ENCODE measurements at regions not wholly inside any gene's neighbourhood (a gene's known extent, or its start where the extent isn't known, plus 50 kb on each side); places are given as distances from the start of the nearest gene placed in this dataset.

DNA sequence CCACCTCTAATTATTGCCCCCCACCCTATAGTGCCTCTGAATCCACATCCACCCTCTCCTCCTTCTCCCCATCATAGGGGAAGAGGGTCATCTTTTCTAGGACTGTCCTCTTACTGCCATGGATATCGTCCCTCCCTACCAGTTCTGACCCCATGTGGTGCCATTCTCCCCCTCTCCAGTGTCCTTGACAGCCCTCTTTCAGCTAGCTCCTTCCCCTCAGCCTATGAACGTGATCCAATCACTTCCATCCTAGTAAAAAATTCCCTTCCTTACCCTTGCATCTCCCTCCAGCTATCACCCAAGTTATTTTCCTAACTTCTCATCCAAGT is 172.7 kb downstream of the RRAGC start:
- Histone ChIP-seq H3K9me3 (ENCODE audit: control insufficient read depth, insufficient read depth, low read length) (no peaks in the 10 kb centered on the region), H3K4me1 (ENCODE audit: control insufficient read depth, insufficient read depth, low read length) (no peaks in the 10 kb centered on the region), H3K27ac (ENCODE audit: low read depth, low read length) (no peak overlapping the region), H3K4me3 (ENCODE audit: low read depth, low read length) (no peak overlapping the region), H3K27me3 (ENCODE audit: control insufficient read depth, insufficient read depth, low read length) (no peaks in the 10 kb centered on the region), H3K36me3 (ENCODE audit: control insufficient read depth, insufficient read depth, low read length) (no peaks in the 10 kb centered on the region), H3K9ac (ENCODE audit: low read depth, low read length) (no peak overlapping the region)

DNA sequence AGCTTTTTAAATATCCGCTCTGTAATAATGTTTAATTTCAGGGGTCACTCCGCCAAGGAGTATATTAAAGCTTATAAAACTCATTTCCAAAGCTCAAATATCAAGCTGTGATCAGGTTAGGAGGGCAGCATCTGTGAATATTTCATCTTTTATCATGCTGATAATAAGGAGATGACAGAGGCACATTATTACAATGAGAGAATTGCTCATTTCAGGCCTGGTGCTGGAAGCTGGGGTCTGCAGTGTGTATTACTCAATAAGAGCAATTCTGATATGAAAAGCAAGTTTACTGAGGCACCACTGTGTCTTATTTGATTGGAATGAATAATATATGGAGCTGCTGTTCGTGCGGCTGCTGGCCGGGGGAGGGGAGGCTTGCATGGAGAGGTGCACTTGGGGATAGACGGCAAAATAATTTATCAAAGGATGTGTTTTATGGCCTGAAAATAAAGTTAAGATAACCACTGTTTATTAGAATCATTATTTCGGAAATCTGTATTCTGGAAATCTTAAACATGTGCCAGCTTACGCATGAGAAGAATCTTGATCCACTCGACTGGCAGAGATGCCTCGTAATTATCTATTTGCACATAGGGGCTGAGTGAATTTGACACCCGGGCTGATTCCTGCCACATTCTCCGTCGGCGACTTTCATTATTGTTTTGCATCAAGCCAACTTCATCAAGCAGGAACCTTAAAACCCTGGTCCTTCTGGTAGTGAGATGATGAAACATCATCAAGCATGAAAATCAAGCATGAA is 173.2 kb downstream of the RRAGC start:
- no peak overlapping the region for H3K27ac ChIP-seq (ENCODE audit: low read depth, low read length)
- H3K9ac ChIP-seq (ENCODE audit: low read depth, low read length): no peak overlapping the region
- no peaks in the 10 kb centered on the region for H3K4me1 ChIP-seq (ENCODE audit: control insufficient read depth, insufficient read depth, low read length)
- H3K9me3 ChIP-seq (ENCODE audit: control insufficient read depth, insufficient read depth, low read length): no peaks in the 10 kb centered on the region
- no peak overlapping the region for H3K4me3 ChIP-seq (ENCODE audit: low read depth, low read length)
- H3K27me3 ChIP-seq (ENCODE audit: control insufficient read depth, insufficient read depth, low read length): no peaks in the 10 kb centered on the region
- no peaks in the 10 kb centered on the region for H3K36me3 ChIP-seq (ENCODE audit: control insufficient read depth, insufficient read depth, low read length)

DNA sequence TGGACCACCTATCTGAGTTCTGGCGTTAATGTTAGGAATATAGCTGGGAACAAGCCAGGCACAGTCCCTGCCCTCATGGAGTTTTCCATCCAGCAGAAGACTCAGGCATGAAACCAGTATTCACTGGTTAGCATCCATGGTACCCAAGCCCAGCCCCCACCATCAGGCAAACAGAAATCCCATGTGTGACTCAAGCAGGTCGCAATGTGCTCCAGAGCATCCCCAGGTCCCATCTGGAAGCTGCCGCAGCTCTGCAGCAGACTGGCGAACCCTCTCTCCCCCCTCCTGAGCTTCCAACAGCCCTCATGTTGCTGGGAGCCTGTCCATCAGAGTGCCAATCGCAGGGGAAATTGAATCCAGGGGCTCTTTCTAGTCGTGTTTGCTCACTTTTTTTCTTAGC is 174.2 kb downstream of the RRAGC start:
- no peaks in the 10 kb centered on the region for H3K9me3 ChIP-seq (ENCODE audit: control insufficient read depth, insufficient read depth, low read length)
- no peak overlapping the region for H3K9ac ChIP-seq (ENCODE audit: low read depth, low read length)
- H3K4me3 ChIP-seq (ENCODE audit: low read depth, low read length): no peak overlapping the region
- no peaks in the 10 kb centered on the region for H3K36me3 ChIP-seq (ENCODE audit: control insufficient read depth, insufficient read depth, low read length)
- H3K27ac ChIP-seq (ENCODE audit: low read depth, low read length): no peak overlapping the region
- no peaks in the 10 kb centered on the region for H3K4me1 ChIP-seq (ENCODE audit: control insufficient read depth, insufficient read depth, low read length)
- H3K27me3 ChIP-seq (ENCODE audit: control insufficient read depth, insufficient read depth, low read length): no peaks in the 10 kb centered on the region

DNA sequence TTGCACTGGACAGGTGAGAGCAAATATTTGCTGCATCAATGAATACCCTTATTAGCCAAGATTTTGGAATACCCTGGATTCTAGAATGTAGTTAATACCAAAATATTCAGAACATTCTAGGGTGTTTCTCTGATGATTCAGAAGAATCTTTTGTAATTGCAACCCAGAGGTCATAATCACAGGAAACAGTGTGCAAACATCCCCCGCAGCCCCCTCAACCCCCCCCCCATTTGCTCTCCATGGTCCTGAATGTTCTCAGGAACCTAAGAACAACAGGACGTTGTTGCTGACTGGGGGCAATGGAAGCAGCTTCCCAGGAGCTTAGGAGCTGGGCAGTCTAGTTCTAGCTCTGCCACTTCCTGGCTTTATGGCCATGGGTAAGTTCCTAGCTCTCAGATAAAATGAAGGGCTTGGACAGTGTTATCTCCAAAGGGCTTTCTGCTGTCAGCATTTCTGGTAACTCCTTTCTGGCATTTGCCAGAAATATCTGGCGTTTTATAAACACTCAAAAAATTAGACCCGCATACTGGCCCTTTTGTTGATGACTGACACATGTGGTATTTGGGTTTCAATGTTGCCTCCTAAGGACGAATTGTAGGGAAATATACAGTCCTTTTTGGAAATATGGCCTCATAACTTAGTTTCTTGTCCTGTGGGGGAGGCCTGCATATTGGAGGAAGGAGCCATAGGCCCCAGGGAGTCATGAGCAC is 178.6 kb downstream of the RRAGC start:
- no peaks in the 10 kb centered on the region for H3K36me3 ChIP-seq (ENCODE audit: control insufficient read depth, insufficient read depth, low read length)
- H3K9ac ChIP-seq (ENCODE audit: low read depth, low read length): no peak overlapping the region
- H3K27me3 ChIP-seq (ENCODE audit: control insufficient read depth, insufficient read depth, low read length): no peaks in the 10 kb centered on the region
- H3K27ac ChIP-seq (ENCODE audit: low read depth, low read length): no peak overlapping the region
- H3K9me3 ChIP-seq (ENCODE audit: control insufficient read depth, insufficient read depth, low read length): no peaks in the 10 kb centered on the region
- H3K4me3 ChIP-seq (ENCODE audit: low read depth, low read length): no peak overlapping the region
- no peaks in the 10 kb centered on the region for H3K4me1 ChIP-seq (ENCODE audit: control insufficient read depth, insufficient read depth, low read length)

DNA sequence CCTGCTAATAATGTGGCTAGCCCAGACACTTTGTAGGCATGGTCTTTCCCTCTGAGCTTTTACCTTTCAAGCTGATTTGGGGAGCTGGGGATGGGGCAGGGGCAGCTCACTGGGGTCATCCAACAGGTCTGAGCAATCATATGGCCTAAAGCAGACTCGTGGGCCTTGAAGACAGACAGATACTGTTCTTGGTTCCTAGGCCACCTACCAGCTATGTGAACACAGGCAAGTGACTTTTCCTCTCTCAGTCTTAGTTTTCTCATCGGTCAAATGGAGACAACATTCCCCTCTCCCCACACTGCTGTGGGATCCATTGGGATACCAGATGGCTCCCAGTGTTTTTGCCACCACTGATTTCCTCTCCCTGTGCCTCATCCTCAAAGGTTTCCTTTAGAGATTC is 181.8 kb downstream of the RRAGC start:
- H3K4me1 ChIP-seq (ENCODE audit: control insufficient read depth, insufficient read depth, low read length): no peaks in the 10 kb centered on the region
- no peak overlapping the region for H3K4me3 ChIP-seq (ENCODE audit: low read depth, low read length)
- no peak overlapping the region for H3K27ac ChIP-seq (ENCODE audit: low read depth, low read length)
- H3K9me3 ChIP-seq (ENCODE audit: control insufficient read depth, insufficient read depth, low read length): no peaks in the 10 kb centered on the region
- no peaks in the 10 kb centered on the region for H3K27me3 ChIP-seq (ENCODE audit: control insufficient read depth, insufficient read depth, low read length)
- no peaks in the 10 kb centered on the region for H3K36me3 ChIP-seq (ENCODE audit: control insufficient read depth, insufficient read depth, low read length)
- H3K9ac ChIP-seq (ENCODE audit: low read depth, low read length): no peak overlapping the region

DNA sequence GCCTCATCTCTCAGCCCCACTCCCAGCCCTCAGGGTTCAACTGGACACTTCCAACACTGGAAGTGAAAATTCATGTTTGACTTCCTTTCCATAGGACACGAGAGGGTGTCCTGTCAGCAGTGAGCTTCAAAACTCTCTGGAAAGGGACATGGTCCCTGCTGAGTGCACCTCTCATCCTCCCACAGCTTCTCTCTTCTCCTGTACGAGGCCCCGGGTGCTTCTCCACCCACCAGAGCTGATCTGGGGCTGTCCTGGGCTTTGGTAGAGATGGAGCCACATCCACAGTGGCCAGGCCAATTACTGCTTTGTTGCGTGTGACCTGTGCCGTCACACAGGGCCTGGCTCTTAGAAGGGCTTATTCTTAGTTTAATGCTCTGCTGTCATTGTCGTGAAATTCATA is 182.3 kb downstream of the RRAGC start:
- Histone ChIP-seq H3K36me3 (ENCODE audit: control insufficient read depth, insufficient read depth, low read length) (no peaks in the 10 kb centered on the region), H3K27ac (ENCODE audit: low read depth, low read length) (no peak overlapping the region), H3K9ac (ENCODE audit: low read depth, low read length) (no peak overlapping the region), H3K4me1 (ENCODE audit: control insufficient read depth, insufficient read depth, low read length) (no peaks in the 10 kb centered on the region), H3K27me3 (ENCODE audit: control insufficient read depth, insufficient read depth, low read length) (no peaks in the 10 kb centered on the region), H3K9me3 (ENCODE audit: control insufficient read depth, insufficient read depth, low read length) (no peaks in the 10 kb centered on the region), H3K4me3 (ENCODE audit: low read depth, low read length) (no peak overlapping the region)

DNA sequence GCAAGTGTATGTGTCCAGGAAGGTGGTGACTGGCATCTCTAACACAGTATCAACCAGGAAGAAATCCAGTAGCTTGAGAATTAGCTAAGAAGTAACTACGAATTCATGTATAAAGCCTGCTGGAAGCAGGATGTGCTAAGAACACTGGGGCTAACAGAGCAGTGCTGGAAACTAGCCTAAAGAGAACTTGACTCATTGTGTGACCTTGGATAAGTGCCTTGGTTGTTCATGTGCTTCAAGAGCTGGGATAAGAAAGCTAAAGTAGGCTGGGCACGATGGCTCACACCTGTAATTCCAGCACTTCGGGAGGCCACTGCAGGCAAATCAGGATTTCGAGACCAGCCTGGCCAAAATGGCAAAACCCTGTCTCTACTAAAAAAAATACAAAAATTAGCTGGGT is 186.9 kb downstream of the RRAGC start:
- no peaks in the 10 kb centered on the region for H3K27me3 ChIP-seq (ENCODE audit: control insufficient read depth, insufficient read depth, low read length)
- H3K4me3 ChIP-seq (ENCODE audit: low read depth, low read length): no peak overlapping the region
- no peak overlapping the region for H3K27ac ChIP-seq (ENCODE audit: low read depth, low read length)
- H3K36me3 ChIP-seq (ENCODE audit: control insufficient read depth, insufficient read depth, low read length): no peaks in the 10 kb centered on the region
- H3K9me3 ChIP-seq (ENCODE audit: control insufficient read depth, insufficient read depth, low read length): no peaks in the 10 kb centered on the region
- H3K4me1 ChIP-seq (ENCODE audit: control insufficient read depth, insufficient read depth, low read length): no peaks in the 10 kb centered on the region
- H3K9ac ChIP-seq (ENCODE audit: low read depth, low read length): no peak overlapping the region

DNA sequence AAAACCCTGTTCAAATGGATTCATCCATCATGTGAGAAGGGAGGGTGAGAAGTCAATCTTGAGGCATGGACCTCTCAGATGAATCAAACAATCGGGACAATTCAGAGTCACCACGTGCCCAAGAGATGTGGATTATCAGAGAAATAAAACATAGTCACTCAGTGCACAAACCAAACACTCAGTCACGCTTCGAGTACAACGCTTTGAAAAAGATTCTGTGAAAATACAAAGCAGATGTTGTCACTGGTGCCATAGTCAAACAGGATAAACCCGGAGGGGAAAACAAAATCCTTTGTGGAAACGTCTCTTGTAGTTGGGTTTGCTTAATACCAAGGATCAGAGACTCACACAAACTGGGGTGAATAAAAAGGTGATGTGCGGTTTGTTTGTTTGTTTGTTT is 188.4 kb downstream of the RRAGC start:
- Histone ChIP-seq H3K27ac (ENCODE audit: low read depth, low read length) (no peak overlapping the region), H3K4me3 (ENCODE audit: low read depth, low read length) (no peak overlapping the region), H3K27me3 (ENCODE audit: control insufficient read depth, insufficient read depth, low read length) (no peaks in the 10 kb centered on the region), H3K4me1 (ENCODE audit: control insufficient read depth, insufficient read depth, low read length) (no peaks in the 10 kb centered on the region), H3K9ac (ENCODE audit: low read depth, low read length) (no peak overlapping the region), H3K36me3 (ENCODE audit: control insufficient read depth, insufficient read depth, low read length) (no peaks in the 10 kb centered on the region), H3K9me3 (ENCODE audit: control insufficient read depth, insufficient read depth, low read length) (no peaks in the 10 kb centered on the region)

DNA sequence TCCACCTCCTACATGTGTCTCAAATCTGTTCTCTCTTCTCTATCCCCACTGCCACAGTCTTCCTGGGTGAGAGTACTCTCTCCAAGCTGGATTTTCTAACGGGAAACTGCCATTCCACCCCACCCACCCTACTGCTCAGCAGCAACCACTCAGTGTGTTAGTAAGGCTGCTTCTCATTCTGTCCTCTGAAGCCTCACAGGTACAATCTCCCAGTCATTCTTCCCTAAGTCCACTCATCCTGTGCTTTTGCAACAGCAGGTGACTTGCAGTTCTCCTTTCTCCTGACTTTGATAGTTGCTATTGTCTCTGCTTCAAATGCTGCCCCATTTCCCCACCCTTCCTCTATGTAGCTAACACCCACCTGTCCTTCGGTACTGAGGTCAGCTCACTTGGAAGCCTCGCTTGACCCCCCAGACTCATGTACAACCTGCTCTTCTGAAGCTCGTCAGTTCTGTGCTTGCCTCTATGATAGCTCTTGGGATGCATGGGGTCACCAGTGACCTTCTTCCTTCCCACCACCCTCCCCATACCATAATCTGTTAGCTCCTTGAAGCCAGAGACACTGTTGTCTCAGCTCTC is 188.9 kb downstream of the RRAGC start:
- no peaks in the 10 kb centered on the region for H3K36me3 ChIP-seq (ENCODE audit: control insufficient read depth, insufficient read depth, low read length)
- H3K4me1 ChIP-seq (ENCODE audit: control insufficient read depth, insufficient read depth, low read length): no peaks in the 10 kb centered on the region
- H3K9ac ChIP-seq (ENCODE audit: low read depth, low read length): no peak overlapping the region
- no peak overlapping the region for H3K4me3 ChIP-seq (ENCODE audit: low read depth, low read length)
- H3K27ac ChIP-seq (ENCODE audit: low read depth, low read length): no peak overlapping the region
- no peaks in the 10 kb centered on the region for H3K27me3 ChIP-seq (ENCODE audit: control insufficient read depth, insufficient read depth, low read length)
- H3K9me3 ChIP-seq (ENCODE audit: control insufficient read depth, insufficient read depth, low read length): no peaks in the 10 kb centered on the region

DNA sequence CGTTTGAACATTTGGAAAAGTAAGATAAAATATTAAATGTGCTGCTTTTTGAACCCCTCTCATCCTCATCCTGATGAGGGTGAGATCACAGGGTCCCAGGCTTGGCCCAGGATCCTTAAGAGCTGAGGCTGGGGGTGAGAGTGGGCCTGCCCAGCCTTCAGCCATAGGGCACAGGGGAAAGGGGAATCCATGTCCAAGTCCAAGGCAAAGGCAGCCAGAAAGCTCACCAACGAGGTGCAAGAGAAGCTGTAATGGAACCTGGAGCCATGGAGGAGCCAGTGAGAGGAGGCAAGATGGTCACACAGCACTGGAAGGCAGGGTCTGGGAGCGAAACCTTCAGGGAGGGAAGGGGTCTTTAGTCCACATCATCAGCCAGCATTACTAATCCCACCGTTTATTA is 191.9 kb downstream of the RRAGC start:
- no peak overlapping the region for H3K4me3 ChIP-seq (ENCODE audit: low read depth, low read length)
- H3K4me1 ChIP-seq (ENCODE audit: control insufficient read depth, insufficient read depth, low read length): no peaks in the 10 kb centered on the region
- no peaks in the 10 kb centered on the region for H3K27me3 ChIP-seq (ENCODE audit: control insufficient read depth, insufficient read depth, low read length)
- no peaks in the 10 kb centered on the region for H3K36me3 ChIP-seq (ENCODE audit: control insufficient read depth, insufficient read depth, low read length)
- no peak overlapping the region for H3K9ac ChIP-seq (ENCODE audit: low read depth, low read length)
- no peak overlapping the region for H3K27ac ChIP-seq (ENCODE audit: low read depth, low read length)
- no peaks in the 10 kb centered on the region for H3K9me3 ChIP-seq (ENCODE audit: control insufficient read depth, insufficient read depth, low read length)

DNA sequence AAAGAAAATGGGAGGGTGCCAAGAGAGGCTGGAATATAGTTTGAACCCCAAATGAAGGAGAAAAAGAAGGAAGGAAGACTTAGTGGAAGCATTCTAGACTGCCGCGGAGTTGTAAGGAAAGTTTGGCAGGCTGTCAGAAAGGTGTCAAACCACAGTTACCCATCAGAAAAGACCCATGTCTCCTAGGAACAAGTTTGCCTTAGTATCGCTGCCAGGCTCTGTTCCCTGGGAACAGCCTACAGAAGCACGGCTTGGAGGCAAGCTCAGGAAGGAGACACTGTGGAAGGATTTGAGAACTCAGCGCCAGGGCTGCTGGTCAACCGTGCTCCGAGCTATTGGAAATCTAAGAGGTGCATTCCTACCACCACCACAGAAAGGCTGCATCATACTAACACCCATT is 197.4 kb downstream of the RRAGC start:
- Histone ChIP-seq H3K27me3 (ENCODE audit: control insufficient read depth, insufficient read depth, low read length) (no peaks in the 10 kb centered on the region), H3K9ac (ENCODE audit: low read depth, low read length) (no peak overlapping the region), H3K36me3 (ENCODE audit: control insufficient read depth, insufficient read depth, low read length) (no peaks in the 10 kb centered on the region), H3K9me3 (ENCODE audit: control insufficient read depth, insufficient read depth, low read length) (no peaks in the 10 kb centered on the region), H3K4me3 (ENCODE audit: low read depth, low read length) (no peak overlapping the region), H3K27ac (ENCODE audit: low read depth, low read length) (no peak overlapping the region), H3K4me1 (ENCODE audit: control insufficient read depth, insufficient read depth, low read length) (no peaks in the 10 kb centered on the region)

Data from HUES48 (cell line).